HepG2 (cell line): ENCODE measurements at regions not wholly inside any gene's neighbourhood (a gene's known extent, or its start where the extent isn't known, plus 50 kb on each side); places are given as distances from the start of the nearest gene placed in this dataset.

Experiments used
- ATAC-seq: fragments of 200-7000 bp; cut with Tn5 transposase; 3 replicates; pipeline ENCODE4 v1.9.1; 2020; ENCODE audit warnings: mild to moderate bottlenecking, moderate library complexity
- BruUV-seq: library from RNA; stranded (reverse); fragments of 400-500 nt; replicated peaks from 2 replicates; lab custom pipeline; 2021; lab: Mats Ljungman, UMichigan
- CTCF ChIA-PET: fragments of 300-600 bp; formaldehyde crosslinking; extraction: SDS; loops from one replicate; lab custom pipeline; 2021; ENCODE audit warnings: low total read pairs, inconsistent platforms, low intra/inter-chr PET ratio; lab: Yijun Ruan, JAX
- POLR2A ChIA-PET: fragments of 350-600 bp; sonication (Branson Sonifier 250); formaldehyde crosslinking; loops from one replicate; lab custom pipeline; 2020; ENCODE audit warnings: antibody characterized with exemption, inconsistent platforms; lab: Yijun Ruan, JAX
- DNase-seq: peaks from one replicate; pipeline ENCODE4 v3.0.0-alpha.2; 2015; ENCODE audit warnings: low spot score
- FAIRE-seq: peaks from 3 replicates; lab custom pipeline; 2011; peaks lifted over from hg19 to GRCh38; lab: Jason Lieb, UNC
- H2AFZ ChIP-seq: one replicate; pipeline ENCODE4 v1.6.1; 2011; ENCODE audit warnings: low read length, inconsistent platforms
- H3K27ac ChIP-seq: fragments of 300-600 bp; 3 replicates; pipeline ENCODE4 v1.8.0; 2011; ENCODE audit warnings: mixed run types, mild to moderate bottlenecking, mixed read lengths, low read length, inconsistent platforms; ENCODE audit not compliant: insufficient read depth; ENCODE audit errors: extremely low read length
- H3K27me3 ChIP-seq, 2 experiments: fragments of 200-600 bp in 1 of 2; 2 replicates in 1 of 2; 3 replicates in 1 of 2; pipeline versions ENCODE4 v1.6.0 to v1.8.0; 2011; ENCODE audit warnings: low read length in 2 of 2, mild to moderate bottlenecking in 2 of 2, moderate library complexity in 2 of 2, inconsistent platforms in 1 of 2; ENCODE audit not compliant: insufficient read depth in 2 of 2, control insufficient read depth in 1 of 2
- H3K36me3 ChIP-seq, 2 experiments: fragments of 200-600 bp in 1 of 2; replicated peaks in 1 of 2; 2 replicates in 1 of 2; 3 replicates in 1 of 2; pipeline versions ENCODE4 v1.5.1 to v1.8.0; 2011; ENCODE audit warnings: low read length in 2 of 2, inconsistent platforms in 1 of 2; ENCODE audit not compliant: insufficient read depth in 2 of 2, control insufficient read depth in 1 of 2
- H3K4me1 ChIP-seq: 2 replicates; pipeline ENCODE4 v1.5.1; 2012; ENCODE audit warnings: low read length, inconsistent platforms; ENCODE audit not compliant: insufficient read depth
- H3K4me2 ChIP-seq: 2 replicates; pipeline ENCODE4 v1.6.0; 2011; ENCODE audit warnings: low read depth, low read length, inconsistent platforms
- H3K4me3 ChIP-seq, 3 experiments: fragments of 200-600 bp in 1 of 3; sonication (generic), shearing (Covaris generic) in 1 of 3; replicated peaks in 1 of 3; 2 replicates each; pipeline ENCODE4 v1.5.1; 2011 to 2016; ENCODE audit warnings: low read length in 3 of 3, inconsistent platforms in 2 of 3, low read depth in 2 of 3, mild to moderate bottlenecking in 2 of 3, control low read depth in 1 of 3, mixed read lengths in 1 of 3; ENCODE audit not compliant: insufficient read depth in 1 of 3
- H3K79me2 ChIP-seq: one replicate; pipeline ENCODE4 v1.6.1; 2011; ENCODE audit warnings: low read length, inconsistent platforms; ENCODE audit not compliant: insufficient read depth
- H3K9ac ChIP-seq: 2 replicates; pipeline ENCODE4 v1.6.0; 2011; ENCODE audit warnings: mild to moderate bottlenecking, low read depth, low read length, inconsistent platforms; ENCODE audit not compliant: insufficient read depth
- H3K9me3 ChIP-seq: 2 replicates; pipeline ENCODE4 v1.5.1; 2012; ENCODE audit warnings: mild to moderate bottlenecking, low read length
- H4K20me1 ChIP-seq: 2 replicates; pipeline ENCODE4 v1.6.0; 2011; ENCODE audit warnings: inconsistent platforms, mild to moderate bottlenecking, low read length, moderate library complexity; ENCODE audit not compliant: insufficient read depth
- CCAR2 ChIP-seq: fragments of 200-400 bp; formaldehyde crosslinking; optimal IDR thresholded peaks from 2 replicates; pipeline ENCODE3; 2018; ENCODE audit warnings: low read depth, mild to moderate bottlenecking, low read length, moderate library complexity
- HMGA1 ChIP-seq: sonication (generic); formaldehyde crosslinking; conservative IDR thresholded peaks from 2 replicates; pipeline ENCODE4 v1.4.0; 2020; ENCODE audit warnings: missing genetic modification reagents
- HNRNPUL1 ChIP-seq: fragments of 200-400 bp; formaldehyde crosslinking; IDR thresholded peaks from 2 replicates; pipeline ENCODE4 v1.6.1; 2017; ENCODE audit warnings: low read depth, mild to moderate bottlenecking, low read length, moderate library complexity
- MED13 ChIP-seq: sonication (generic); formaldehyde crosslinking; IDR thresholded peaks from 2 replicates; pipeline ENCODE4 v1.5.0; 2020; ENCODE audit warnings: missing genetic modification reagents
- NCOA5 ChIP-seq: sonication (generic); formaldehyde crosslinking; IDR thresholded peaks from 2 replicates; pipeline ENCODE4 v1.4.0; 2020; ENCODE audit warnings: missing genetic modification reagents
- SETDB1 ChIP-seq: sonication (generic); formaldehyde crosslinking; IDR thresholded peaks from 2 replicates; pipeline ENCODE4 v1.5.1; 2020; ENCODE audit warnings: missing genetic modification reagents, mild to moderate bottlenecking, borderline replicate concordance
- SRSF4 ChIP-seq: fragments of 200-400 bp; formaldehyde crosslinking; IDR thresholded peaks from one replicate; pipeline ENCODE4 v1.6.1; 2018; ENCODE audit warnings: mild to moderate bottlenecking, low read depth, low read length, moderate library complexity; ENCODE audit not compliant: poor library complexity, severe bottlenecking
- YEATS4 ChIP-seq: sonication (generic); formaldehyde crosslinking; IDR thresholded peaks from 2 replicates; pipeline ENCODE4 v1.4.0; 2020; ENCODE audit warnings: missing genetic modification reagents, borderline replicate concordance
- ZFP36L1 ChIP-seq: sonication (generic); formaldehyde crosslinking; IDR thresholded peaks from 2 replicates; pipeline ENCODE4 v1.8.0; 2022; ENCODE audit warnings: mild to moderate bottlenecking, missing genetic modification reagents, moderate library complexity
- ZMYM3 ChIP-seq: sonication (generic); formaldehyde crosslinking; IDR thresholded peaks from 2 replicates; pipeline ENCODE4 v1.5.1; 2020; ENCODE audit warnings: mild to moderate bottlenecking, missing genetic modification reagents
- ZNF235 ChIP-seq: sonication (generic); formaldehyde crosslinking; IDR thresholded peaks from 2 replicates; pipeline ENCODE4 v1.8.1; 2023; ENCODE audit warnings: mild to moderate bottlenecking, missing genetic modification reagents, borderline replicate concordance
- ZNF264 ChIP-seq: sonication (generic); formaldehyde crosslinking; IDR thresholded peaks from 2 replicates; pipeline ENCODE4 v1.4.0; 2020; ENCODE audit warnings: missing genetic modification reagents
- ZNF34 ChIP-seq: sonication (generic); formaldehyde crosslinking; IDR thresholded peaks from 2 replicates; pipeline ENCODE4 v1.4.0; 2020; ENCODE audit warnings: mild to moderate bottlenecking, missing genetic modification reagents, borderline replicate concordance
- ZNF737 ChIP-seq: sonication (generic); formaldehyde crosslinking; IDR thresholded peaks from 2 replicates; pipeline ENCODE4 v1.5.0; 2020; ENCODE audit warnings: missing genetic modification reagents, mild to moderate bottlenecking, borderline replicate concordance
- WGBS: methylation state at CpG from one replicate; pipeline ENCODE4 v1.1.6; 2017; ENCODE audit warnings: low lambda C conversion rate; 5-methylcytosine and 5-hydroxymethylcytosine counted together
- in situ Hi-C: cut with HindIII; loops from 2 replicates; pipeline ENCODE4 v1.10.0; 2017; ENCODE audit warnings: low pct_unique_long_range_greater_than_20kb; ENCODE audit not compliant: extremely low pct_ligation_motif_present
- intact Hi-C: fragments of 100-400 bp; cut with micrococcal nuclease; formaldehyde crosslinking; loops from one replicate; pipeline ENCODE4 v1.10.0; 2022; ENCODE audit not compliant: unreplicated experiment
- TF ChIP-seq, protein P1 (sequence below): sonication (generic); formaldehyde crosslinking; IDR thresholded peaks from 2 replicates; pipeline ENCODE4 v1.8.1; 2023; ENCODE audit warnings: mild to moderate bottlenecking, missing genetic modification reagents
- TF ChIP-seq, protein P2 (sequence below): sonication (generic); formaldehyde crosslinking; IDR thresholded peaks from 2 replicates; pipeline ENCODE4 v1.9.0; 2021; ENCODE audit warnings: missing genetic modification reagents, mild to moderate bottlenecking, borderline replicate concordance
- TF ChIP-seq, protein P3 (sequence below): sonication (generic); formaldehyde crosslinking; IDR thresholded peaks from 2 replicates; pipeline ENCODE4 v1.4.0; 2020; ENCODE audit warnings: mild to moderate bottlenecking, missing genetic modification reagents

DNA sequence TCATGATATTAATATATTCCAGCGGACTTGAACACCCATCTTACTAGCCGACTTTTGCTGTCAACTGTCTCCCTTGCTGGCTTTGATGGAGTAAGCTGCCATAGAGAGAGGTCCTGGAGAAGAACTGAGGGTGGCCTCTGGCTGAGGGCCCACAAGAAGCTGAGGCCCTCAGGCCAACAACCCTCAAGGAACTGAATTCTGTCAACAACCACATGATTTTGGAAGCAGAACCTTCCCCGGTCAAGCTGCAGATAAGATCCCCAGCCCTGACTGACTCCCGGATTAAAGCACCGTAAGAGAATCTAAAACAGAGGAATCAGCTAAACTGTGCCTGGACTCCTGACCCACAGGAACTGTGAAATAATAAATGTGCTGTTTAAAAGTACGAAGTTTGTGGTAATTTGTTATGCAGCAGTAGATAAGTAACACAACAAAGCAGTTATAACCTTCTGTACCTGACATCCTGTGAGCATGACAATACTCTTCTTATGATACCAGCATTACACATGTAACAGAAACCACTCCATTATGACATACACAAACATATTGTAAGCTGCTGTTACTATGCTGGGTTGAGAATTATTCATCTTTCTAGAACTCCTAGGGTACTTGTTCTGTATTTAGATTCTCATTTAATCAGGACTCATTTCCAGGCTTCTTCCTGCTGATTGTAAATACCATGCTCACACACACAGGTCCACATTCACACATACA is 66.2 kb downstream of the HES1 start:
- Histone ChIP-seq H3K4me2 (no peak overlapping the region), H3K27ac (no peak overlapping the region), H3K4me1 (no peaks in the 10 kb centered on the region), H3K36me3 (no peaks in the 10 kb centered on the region), H2AFZ (no peak overlapping the region), H3K4me3 (no peak overlapping the region), H3K79me2 (no peaks in the 10 kb centered on the region), H3K9ac (no peak overlapping the region), H4K20me1 (no peaks in the 10 kb centered on the region), H3K27me3 (peaks cover 3 to 51% of the 10 kb centered on the region in 2 experiments; a peak in 4 of 5 replicates), H3K9me3 (no peaks in the 10 kb centered on the region)
- 8% methylated on average over 5 of the region's 6 CpGs for WGBS
- ChIA-PET POLR2A (no interaction called here), CTCF (no interaction called here)
- no peak for TF ChIP-seq ZFP36L1 (CRISPR knock-in tag)
- TF ChIP-seq YEATS4: no peak
- no peak for TF ChIP-seq SETDB1 (CRISPR knock-in tag)
- TF ChIP-seq, protein P1, sequence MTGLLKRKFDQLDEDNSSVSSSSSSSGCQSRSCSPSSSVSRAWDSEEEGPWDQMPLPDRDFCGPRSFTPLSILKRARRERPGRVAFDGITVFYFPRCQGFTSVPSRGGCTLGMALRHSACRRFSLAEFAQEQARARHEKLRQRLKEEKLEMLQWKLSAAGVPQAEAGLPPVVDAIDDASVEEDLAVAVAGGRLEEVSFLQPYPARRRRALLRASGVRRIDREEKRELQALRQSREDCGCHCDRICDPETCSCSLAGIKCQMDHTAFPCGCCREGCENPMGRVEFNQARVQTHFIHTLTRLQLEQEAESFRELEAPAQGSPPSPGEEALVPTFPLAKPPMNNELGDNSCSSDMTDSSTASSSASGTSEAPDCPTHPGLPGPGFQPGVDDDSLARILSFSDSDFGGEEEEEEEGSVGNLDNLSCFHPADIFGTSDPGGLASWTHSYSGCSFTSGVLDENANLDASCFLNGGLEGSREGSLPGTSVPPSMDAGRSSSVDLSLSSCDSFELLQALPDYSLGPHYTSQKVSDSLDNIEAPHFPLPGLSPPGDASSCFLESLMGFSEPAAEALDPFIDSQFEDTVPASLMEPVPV (CRISPR knock-in tag): no peak
- no peak for TF ChIP-seq HNRNPUL1
- TF ChIP-seq MED13: no peak
- no peak for TF ChIP-seq ZNF264 (CRISPR knock-in tag)
- no peak for TF ChIP-seq ZMYM3
- TF ChIP-seq ZNF235: no peak
- TF ChIP-seq NCOA5: no peak
- TF ChIP-seq, protein P2, sequence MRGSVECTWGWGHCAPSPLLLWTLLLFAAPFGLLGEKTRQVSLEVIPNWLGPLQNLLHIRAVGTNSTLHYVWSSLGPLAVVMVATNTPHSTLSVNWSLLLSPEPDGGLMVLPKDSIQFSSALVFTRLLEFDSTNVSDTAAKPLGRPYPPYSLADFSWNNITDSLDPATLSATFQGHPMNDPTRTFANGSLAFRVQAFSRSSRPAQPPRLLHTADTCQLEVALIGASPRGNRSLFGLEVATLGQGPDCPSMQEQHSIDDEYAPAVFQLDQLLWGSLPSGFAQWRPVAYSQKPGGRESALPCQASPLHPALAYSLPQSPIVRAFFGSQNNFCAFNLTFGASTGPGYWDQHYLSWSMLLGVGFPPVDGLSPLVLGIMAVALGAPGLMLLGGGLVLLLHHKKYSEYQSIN (CRISPR knock-in tag): no peak
- no peak for TF ChIP-seq ZNF34
- TF ChIP-seq ZNF737 (CRISPR knock-in tag): no peak
- TF ChIP-seq, protein P3, sequence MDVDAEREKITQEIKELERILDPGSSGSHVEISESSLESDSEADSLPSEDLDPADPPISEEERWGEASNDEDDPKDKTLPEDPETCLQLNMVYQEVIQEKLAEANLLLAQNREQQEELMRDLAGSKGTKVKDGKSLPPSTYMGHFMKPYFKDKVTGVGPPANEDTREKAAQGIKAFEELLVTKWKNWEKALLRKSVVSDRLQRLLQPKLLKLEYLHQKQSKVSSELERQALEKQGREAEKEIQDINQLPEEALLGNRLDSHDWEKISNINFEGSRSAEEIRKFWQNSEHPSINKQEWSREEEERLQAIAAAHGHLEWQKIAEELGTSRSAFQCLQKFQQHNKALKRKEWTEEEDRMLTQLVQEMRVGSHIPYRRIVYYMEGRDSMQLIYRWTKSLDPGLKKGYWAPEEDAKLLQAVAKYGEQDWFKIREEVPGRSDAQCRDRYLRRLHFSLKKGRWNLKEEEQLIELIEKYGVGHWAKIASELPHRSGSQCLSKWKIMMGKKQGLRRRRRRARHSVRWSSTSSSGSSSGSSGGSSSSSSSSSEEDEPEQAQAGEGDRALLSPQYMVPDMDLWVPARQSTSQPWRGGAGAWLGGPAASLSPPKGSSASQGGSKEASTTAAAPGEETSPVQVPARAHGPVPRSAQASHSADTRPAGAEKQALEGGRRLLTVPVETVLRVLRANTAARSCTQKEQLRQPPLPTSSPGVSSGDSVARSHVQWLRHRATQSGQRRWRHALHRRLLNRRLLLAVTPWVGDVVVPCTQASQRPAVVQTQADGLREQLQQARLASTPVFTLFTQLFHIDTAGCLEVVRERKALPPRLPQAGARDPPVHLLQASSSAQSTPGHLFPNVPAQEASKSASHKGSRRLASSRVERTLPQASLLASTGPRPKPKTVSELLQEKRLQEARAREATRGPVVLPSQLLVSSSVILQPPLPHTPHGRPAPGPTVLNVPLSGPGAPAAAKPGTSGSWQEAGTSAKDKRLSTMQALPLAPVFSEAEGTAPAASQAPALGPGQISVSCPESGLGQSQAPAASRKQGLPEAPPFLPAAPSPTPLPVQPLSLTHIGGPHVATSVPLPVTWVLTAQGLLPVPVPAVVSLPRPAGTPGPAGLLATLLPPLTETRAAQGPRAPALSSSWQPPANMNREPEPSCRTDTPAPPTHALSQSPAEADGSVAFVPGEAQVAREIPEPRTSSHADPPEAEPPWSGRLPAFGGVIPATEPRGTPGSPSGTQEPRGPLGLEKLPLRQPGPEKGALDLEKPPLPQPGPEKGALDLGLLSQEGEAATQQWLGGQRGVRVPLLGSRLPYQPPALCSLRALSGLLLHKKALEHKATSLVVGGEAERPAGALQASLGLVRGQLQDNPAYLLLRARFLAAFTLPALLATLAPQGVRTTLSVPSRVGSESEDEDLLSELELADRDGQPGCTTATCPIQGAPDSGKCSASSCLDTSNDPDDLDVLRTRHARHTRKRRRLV (CRISPR knock-in tag): no peak
- no peak for TF ChIP-seq CCAR2
- TF ChIP-seq SRSF4: no peak
- no peak for TF ChIP-seq HMGA1 (CRISPR knock-in tag)
- intact Hi-C loops (no loop called here), in situ Hi-C loops (no loop called here)
- ATAC-seq: no peak
- no peak for DNase-seq
- no TSS peak for BruUV-seq
- no peak for FAIRE-seq
